ENCODE measurements at regions not wholly inside any gene's neighbourhood (a gene's known extent, or its start where the extent isn't known, plus 50 kb on each side); places are given as distances from the start of the nearest gene placed in this dataset.

DNA sequence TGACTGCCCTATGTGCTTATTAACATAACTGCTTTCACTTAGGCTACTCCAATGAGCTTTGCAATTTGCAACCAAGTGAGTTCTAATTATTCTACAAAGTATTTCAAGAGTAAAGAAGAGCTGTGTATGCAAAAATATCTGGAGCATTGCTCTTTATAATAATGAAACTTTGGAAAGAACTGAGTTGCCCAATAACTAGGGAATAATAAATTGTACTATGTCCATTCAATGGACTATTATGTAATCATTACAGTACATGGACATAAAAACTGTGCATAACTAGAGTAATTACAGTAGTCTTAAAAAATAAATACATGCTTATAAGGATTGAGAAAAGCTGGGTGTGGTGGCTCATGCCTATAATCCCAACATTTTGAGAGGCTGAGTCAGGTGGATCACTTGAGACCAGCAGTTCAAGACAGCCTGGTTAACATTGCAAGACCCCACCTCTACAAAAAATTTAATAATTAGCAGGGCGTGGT, 70.3 kb upstream of the JAK1 start:
- Histone ChIP-seq H3K4me1 (ENCODE audit: control insufficient read depth, insufficient read depth, low read length, poor library complexity, severe bottlenecking) (no peaks in the 10 kb centered on the region), H3K27ac (ENCODE audit: insufficient read depth, low read length, poor library complexity, severe bottlenecking) (no peak overlapping the region), H3K27me3 (ENCODE audit: control insufficient read depth, insufficient read depth, low read length) (no peaks in the 10 kb centered on the region), H3K36me3 (ENCODE audit: control insufficient read depth, insufficient read depth, low read length) (no peaks in the 10 kb centered on the region), H3K9me3 (ENCODE audit: control insufficient read depth in 2 of 2, low read length in 2 of 2) (no peaks in the 10 kb centered on the region), H3K4me3 (ENCODE audit: low read depth, low read length) (no peak overlapping the region)
- Mint-ChIP-seq H3K9me3 (no peaks in the 10 kb centered on the region), H3K27ac (no peak overlapping the region), H3K4me1 (peaks cover under 1 to 8% (median 4%) of the 10 kb centered on the region in 4 donors), H3K36me3 (peaks cover 22% of the 10 kb centered on the region), H3K27me3 (no peaks in the 10 kb centered on the region), H3K4me3 (no peak overlapping the region)
- DNase-seq, result no peak
- no peak for ATAC-seq (ENCODE audit: low read depth in 2 of 2)

DNA sequence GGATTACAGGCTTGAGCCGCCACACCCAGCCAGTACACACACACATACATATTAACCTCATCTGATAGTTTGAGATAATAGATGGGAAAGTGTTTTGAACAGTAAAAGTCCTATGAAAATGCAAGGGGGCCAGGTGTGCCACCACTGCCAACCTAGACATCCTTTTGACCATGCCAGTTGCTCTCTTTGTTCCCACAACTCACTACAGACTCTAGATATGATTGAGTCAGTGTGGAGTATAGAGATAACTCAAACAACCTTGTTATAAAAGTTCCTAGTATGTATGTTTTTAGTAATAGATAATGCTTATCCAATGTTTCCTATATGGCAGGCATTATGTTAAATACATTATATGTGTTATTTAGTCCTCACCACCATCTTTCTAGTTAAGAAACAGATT, 72.7 kb upstream of the JAK1 start:
- H3K9me3 Mint-ChIP-seq, result no peaks in the 10 kb centered on the region
- H3K4me1 ChIP-seq (ENCODE audit: control insufficient read depth, insufficient read depth, low read length, poor library complexity, severe bottlenecking), result no peaks in the 10 kb centered on the region
- H3K36me3 ChIP-seq (ENCODE audit: control insufficient read depth, insufficient read depth, low read length), result no peaks in the 10 kb centered on the region
- H3K27me3 ChIP-seq (ENCODE audit: control insufficient read depth, insufficient read depth, low read length), result no peaks in the 10 kb centered on the region
- no peak overlapping the region for H3K4me3 Mint-ChIP-seq
- H3K9me3 ChIP-seq (ENCODE audit: control insufficient read depth in 2 of 2, low read length in 2 of 2), result no peaks in the 10 kb centered on the region
- no peak for DNase-seq
- peaks cover 0 to 9% (median 6%) of the 10 kb centered on the region in 4 donors for H3K4me1 Mint-ChIP-seq
- ATAC-seq (ENCODE audit: low read depth in 2 of 2), result no peak
- H3K27ac ChIP-seq (ENCODE audit: insufficient read depth, low read length, poor library complexity, severe bottlenecking), result no peak overlapping the region
- H3K36me3 Mint-ChIP-seq, result peaks cover 18% of the 10 kb centered on the region
- no peak overlapping the region for H3K4me3 ChIP-seq (ENCODE audit: low read depth, low read length)
- H3K27ac Mint-ChIP-seq, result no peak overlapping the region
- no peaks in the 10 kb centered on the region for H3K27me3 Mint-ChIP-seq

DNA sequence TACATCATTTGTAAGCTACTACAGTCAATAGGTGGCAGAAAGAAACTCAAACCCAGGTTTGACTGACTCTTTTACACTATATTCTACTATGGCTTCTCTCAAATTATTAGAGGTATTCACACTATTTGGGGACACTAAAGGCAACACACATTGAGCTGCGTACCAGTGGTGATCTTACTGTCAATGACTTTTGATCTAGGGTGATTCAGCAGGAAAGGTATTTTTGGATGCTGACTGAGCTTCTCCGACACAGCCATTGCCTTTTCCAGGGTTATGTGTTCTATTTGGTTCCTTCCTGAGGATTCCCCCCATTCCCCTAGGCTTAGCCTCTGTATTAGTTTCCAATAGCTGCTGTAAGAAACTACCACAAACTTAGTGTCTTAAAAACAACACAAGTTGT, 73.2 kb upstream of the JAK1 start:
- no peaks in the 10 kb centered on the region for H3K9me3 Mint-ChIP-seq
- H3K9me3 ChIP-seq (ENCODE audit: control insufficient read depth in 2 of 2, low read length in 2 of 2), result no peaks in the 10 kb centered on the region
- no peak overlapping the region for H3K27ac Mint-ChIP-seq
- no peak overlapping the region for H3K4me3 Mint-ChIP-seq
- no peak overlapping the region for H3K27ac ChIP-seq (ENCODE audit: insufficient read depth, low read length, poor library complexity, severe bottlenecking)
- H3K27me3 ChIP-seq (ENCODE audit: control insufficient read depth, insufficient read depth, low read length), result no peaks in the 10 kb centered on the region
- H3K27me3 Mint-ChIP-seq, result no peaks in the 10 kb centered on the region
- H3K4me3 ChIP-seq (ENCODE audit: low read depth, low read length), result no peak overlapping the region
- peaks cover 0 to 12% (median 6%) of the 10 kb centered on the region in 4 donors for H3K4me1 Mint-ChIP-seq
- no peak for ATAC-seq (ENCODE audit: low read depth in 2 of 2)
- no peak for DNase-seq
- H3K4me1 ChIP-seq (ENCODE audit: control insufficient read depth, insufficient read depth, low read length, poor library complexity, severe bottlenecking), result no peaks in the 10 kb centered on the region
- H3K36me3 ChIP-seq (ENCODE audit: control insufficient read depth, insufficient read depth, low read length), result no peaks in the 10 kb centered on the region
- H3K36me3 Mint-ChIP-seq, result peaks cover 16% of the 10 kb centered on the region

DNA sequence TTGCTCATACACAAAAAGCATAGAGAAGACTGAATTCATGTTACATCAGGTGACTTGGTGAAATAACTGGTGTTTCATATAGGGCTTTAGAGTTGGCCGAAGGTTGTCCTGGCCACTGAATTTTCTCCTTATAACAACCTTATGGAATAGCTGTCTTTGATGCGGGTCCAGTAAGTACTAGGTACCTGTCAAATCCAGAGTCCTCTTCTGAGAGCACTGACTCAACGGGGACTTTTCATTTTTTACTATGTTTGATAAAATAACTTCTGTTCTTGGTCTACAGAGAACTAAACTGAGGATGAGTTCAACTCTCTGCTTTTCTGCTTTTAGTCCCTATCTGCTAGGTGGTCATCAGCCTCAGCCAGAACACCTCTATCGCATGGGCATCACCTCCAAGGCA, 76.1 kb upstream of the JAK1 start:
- H3K27ac Mint-ChIP-seq, result no peak overlapping the region
- H3K36me3 Mint-ChIP-seq, result peaks cover 9% of the 10 kb centered on the region
- Histone ChIP-seq H3K27me3 (ENCODE audit: control insufficient read depth, insufficient read depth, low read length) (no peaks in the 10 kb centered on the region), H3K27ac (ENCODE audit: insufficient read depth, low read length, poor library complexity, severe bottlenecking) (no peak overlapping the region), H3K36me3 (ENCODE audit: control insufficient read depth, insufficient read depth, low read length) (no peaks in the 10 kb centered on the region), H3K4me1 (ENCODE audit: control insufficient read depth, insufficient read depth, low read length, poor library complexity, severe bottlenecking) (no peaks in the 10 kb centered on the region), H3K9me3 (ENCODE audit: control insufficient read depth in 2 of 2, low read length in 2 of 2) (no peaks in the 10 kb centered on the region), H3K4me3 (ENCODE audit: low read depth, low read length) (no peak overlapping the region)
- H3K4me3 Mint-ChIP-seq, result no peak overlapping the region
- DNase-seq (no peak), ATAC-seq (ENCODE audit: low read depth in 2 of 2) (no peak)
- peaks cover 0 to 22% (median 12%) of the 10 kb centered on the region in 4 donors for H3K4me1 Mint-ChIP-seq
- H3K27me3 Mint-ChIP-seq, result no peaks in the 10 kb centered on the region
- no peaks in the 10 kb centered on the region for H3K9me3 Mint-ChIP-seq

DNA sequence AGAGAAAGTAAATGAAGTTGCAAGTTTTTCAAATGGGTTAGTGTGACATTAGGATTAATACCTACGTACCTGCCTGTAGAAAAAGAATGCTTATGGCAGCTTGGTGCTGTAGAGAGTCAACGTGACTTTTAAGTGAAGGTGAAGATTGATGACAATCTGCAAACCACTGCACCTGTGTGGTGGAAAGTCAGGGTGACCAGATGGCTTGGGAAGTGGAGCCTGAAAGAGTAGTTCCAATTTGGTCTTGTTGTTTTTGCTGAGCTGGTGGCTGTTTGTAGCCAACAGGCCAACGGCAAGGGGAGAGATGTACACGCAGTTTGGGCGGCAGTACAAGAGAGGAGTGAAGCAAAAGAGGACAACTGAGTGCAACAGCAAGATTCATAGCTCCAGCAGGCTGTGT, 78.1 kb upstream of the JAK1 start:
- Histone ChIP-seq H3K4me1 (ENCODE audit: control insufficient read depth, insufficient read depth, low read length, poor library complexity, severe bottlenecking) (no peaks in the 10 kb centered on the region), H3K27ac (ENCODE audit: insufficient read depth, low read length, poor library complexity, severe bottlenecking) (no peak overlapping the region), H3K4me3 (ENCODE audit: low read depth, low read length) (no peak overlapping the region), H3K36me3 (ENCODE audit: control insufficient read depth, insufficient read depth, low read length) (no peaks in the 10 kb centered on the region), H3K9me3 (ENCODE audit: control insufficient read depth in 2 of 2, low read length in 2 of 2) (no peaks in the 10 kb centered on the region), H3K27me3 (ENCODE audit: control insufficient read depth, insufficient read depth, low read length) (no peaks in the 10 kb centered on the region)
- Mint-ChIP-seq H3K9me3 (no peaks in the 10 kb centered on the region), H3K4me3 (no peak overlapping the region), H3K27ac (peak overlapping the region in 2 of 3 donors; percentile 20 to 63), H3K27me3 (no peaks in the 10 kb centered on the region), H3K36me3 (peaks cover 9% of the 10 kb centered on the region), H3K4me1 (peaks cover 0 to 29% (median 20%) of the 10 kb centered on the region in 4 donors)
- DNase-seq (no peak), ATAC-seq (ENCODE audit: low read depth in 2 of 2) (no peak)

DNA sequence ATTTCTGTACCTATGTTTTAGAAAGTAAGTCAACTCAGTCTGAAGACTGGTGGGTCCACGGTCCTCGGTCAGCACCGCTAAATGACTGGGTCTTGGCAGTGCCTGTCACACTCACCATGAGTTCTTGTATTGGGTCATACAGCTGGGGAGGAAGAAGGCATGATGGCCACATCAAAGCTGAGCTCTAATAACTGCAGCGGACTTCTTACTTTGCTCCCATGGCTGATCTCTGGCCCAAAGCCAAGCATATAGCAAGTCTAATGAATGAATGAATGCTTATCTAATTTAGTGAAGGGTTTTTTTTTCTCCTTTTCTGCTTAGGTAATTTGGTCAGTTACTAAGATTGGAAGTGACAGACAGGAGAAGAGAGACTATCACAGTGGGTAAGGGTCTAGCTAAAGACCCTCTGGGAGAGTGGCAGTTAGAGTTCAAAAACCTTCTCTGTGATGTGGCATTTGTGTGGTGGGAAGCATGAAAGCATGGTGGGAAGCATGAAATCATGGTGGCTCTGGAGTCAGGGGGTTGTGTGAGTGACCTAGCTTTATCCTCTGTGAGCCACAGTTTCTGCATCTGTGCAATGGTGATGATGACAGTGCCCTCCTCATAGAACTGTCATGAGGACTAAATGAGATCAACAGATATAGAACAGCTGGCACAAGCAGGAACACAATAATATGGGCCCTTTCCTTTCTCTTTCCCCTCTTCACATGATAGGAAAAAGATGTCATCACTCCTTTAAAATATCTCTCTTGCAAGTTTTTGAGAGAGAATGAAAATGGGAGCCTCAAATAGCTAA, 78.9 kb upstream of the JAK1 start:
- no peaks in the 10 kb centered on the region for H3K4me1 ChIP-seq (ENCODE audit: control insufficient read depth, insufficient read depth, low read length, poor library complexity, severe bottlenecking)
- Mint-ChIP-seq H3K9me3 (peaks cover 0 to under 1% (median 0%) of the 10 kb centered on the region in 7 donors), H3K36me3 (peaks cover 9% of the 10 kb centered on the region), H3K4me3 (no peak overlapping the region), H3K27me3 (peaks cover 4% of the 10 kb centered on the region), H3K27ac (no peak overlapping the region), H3K4me1 (peaks cover 5 to 37% (median 28%) of the 10 kb centered on the region in 4 donors)
- ATAC-seq (ENCODE audit: low read depth in 2 of 2) (no peak), DNase-seq (no peak)
- no peak overlapping the region for H3K4me3 ChIP-seq (ENCODE audit: low read depth, low read length)
- no peaks in the 10 kb centered on the region for H3K9me3 ChIP-seq (ENCODE audit: control insufficient read depth in 2 of 2, low read length in 2 of 2)
- no peaks in the 10 kb centered on the region for H3K27me3 ChIP-seq (ENCODE audit: control insufficient read depth, insufficient read depth, low read length)
- H3K36me3 ChIP-seq (ENCODE audit: control insufficient read depth, insufficient read depth, low read length), result no peaks in the 10 kb centered on the region
- no peak overlapping the region for H3K27ac ChIP-seq (ENCODE audit: insufficient read depth, low read length, poor library complexity, severe bottlenecking)

DNA sequence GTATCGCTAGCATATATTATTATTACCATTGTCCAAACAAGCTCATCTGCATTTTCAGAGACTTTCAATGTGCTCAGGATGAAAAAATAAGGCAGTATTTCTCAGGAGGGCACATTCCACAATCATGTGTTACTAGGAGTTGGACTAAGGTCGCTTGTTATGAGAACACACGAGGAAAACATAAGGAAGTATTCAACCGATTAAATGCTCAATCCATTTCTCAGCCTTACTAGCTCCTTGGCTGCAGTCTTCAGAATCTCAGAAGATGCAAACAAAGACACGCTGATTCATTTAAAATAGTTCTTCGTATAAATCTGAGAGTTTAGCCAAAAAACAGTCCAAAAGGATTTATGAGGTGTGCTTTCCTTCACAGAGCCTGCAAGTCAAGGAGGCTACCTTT, 82.0 kb upstream of the JAK1 start:
- H3K9me3 ChIP-seq (ENCODE audit: control insufficient read depth in 2 of 2, low read length in 2 of 2), result no peaks in the 10 kb centered on the region
- Mint-ChIP-seq H3K9me3 (peaks cover 0 to 1% (median 0%) of the 10 kb centered on the region in 7 donors), H3K4me1 (peaks cover 11 to 45% (median 30%) of the 10 kb centered on the region in 4 donors), H3K4me3 (no peak overlapping the region), H3K27ac (no peak overlapping the region), H3K36me3 (peaks cover 4% of the 10 kb centered on the region), H3K27me3 (peaks cover 4% of the 10 kb centered on the region)
- H3K36me3 ChIP-seq (ENCODE audit: control insufficient read depth, insufficient read depth, low read length), result no peaks in the 10 kb centered on the region
- no peak overlapping the region for H3K27ac ChIP-seq (ENCODE audit: insufficient read depth, low read length, poor library complexity, severe bottlenecking)
- DNase-seq (no peak), ATAC-seq (ENCODE audit: low read depth in 2 of 2) (no peak)
- H3K4me3 ChIP-seq (ENCODE audit: low read depth, low read length), result no peak overlapping the region
- no peaks in the 10 kb centered on the region for H3K4me1 ChIP-seq (ENCODE audit: control insufficient read depth, insufficient read depth, low read length, poor library complexity, severe bottlenecking)
- no peaks in the 10 kb centered on the region for H3K27me3 ChIP-seq (ENCODE audit: control insufficient read depth, insufficient read depth, low read length)
